GM23338 (cell line): ENCODE measurements at regions not wholly inside any gene's neighbourhood (a gene's known extent, or its start where the extent isn't known, plus 50 kb on each side); places are given as distances from the start of the nearest gene placed in this dataset.

Experiments
- CREB1 ChIP-seq: fragments of 250-450 bp; sonication (Bioruptor Pico); IDR thresholded peaks from 2 replicates; pipeline ENCODE4 v1.5.0; 2020; ENCODE audit warnings: low read depth, mild to moderate bottlenecking, moderate library complexity
- CTCF ChIP-seq, 2 experiments: fragments of 200-600 bp in 1 of 2; sonication (generic) in 1 of 2; conservative IDR thresholded peaks; 2 replicates each; pipeline versions ENCODE4 v1.5.1 to v1.6.1; 2016 to 2017; ENCODE audit warnings: antibody characterized with exemption in 2 of 2, low read depth in 2 of 2, mild to moderate bottlenecking in 2 of 2, moderate library complexity in 1 of 2
- EZH2 ChIP-seq: fragments of 200-600 bp; sonication (generic); IDR thresholded peaks from one replicate; pipeline ENCODE4 v1.8.0; 2017; ENCODE audit warnings: antibody characterized with exemption, mild to moderate bottlenecking, low read depth; ENCODE audit not compliant: unreplicated experiment
- EZH2phosphoT487 ChIP-seq: fragments of 200-600 bp; sonication (generic); IDR thresholded peaks from one replicate; pipeline ENCODE4 v1.8.1; 2018; ENCODE audit warnings: antibody characterized with exemption; ENCODE audit not compliant: unreplicated experiment
- JUNB ChIP-seq: IDR thresholded peaks from one replicate; pipeline ENCODE4 v1.6.1; 2016; ENCODE audit warnings: antibody characterized with exemption; ENCODE audit not compliant: unreplicated experiment
- NANOG ChIP-seq: IDR thresholded peaks from 2 replicates; pipeline ENCODE4 v1.6.1; 2016; ENCODE audit warnings: antibody characterized with exemption, borderline replicate concordance
- POLR2AphosphoS5 ChIP-seq: IDR thresholded peaks from 2 replicates; pipeline ENCODE4 v1.6.1; 2016; ENCODE audit warnings: antibody characterized with exemption, low read depth
- ZNF331 ChIP-seq: fragments of 250-450 bp; sonication (Bioruptor Pico); IDR thresholded peaks from 2 replicates; pipeline ENCODE4 v1.5.0; 2020; ENCODE audit warnings: low read depth, mild to moderate bottlenecking, moderate library complexity

DNA sequence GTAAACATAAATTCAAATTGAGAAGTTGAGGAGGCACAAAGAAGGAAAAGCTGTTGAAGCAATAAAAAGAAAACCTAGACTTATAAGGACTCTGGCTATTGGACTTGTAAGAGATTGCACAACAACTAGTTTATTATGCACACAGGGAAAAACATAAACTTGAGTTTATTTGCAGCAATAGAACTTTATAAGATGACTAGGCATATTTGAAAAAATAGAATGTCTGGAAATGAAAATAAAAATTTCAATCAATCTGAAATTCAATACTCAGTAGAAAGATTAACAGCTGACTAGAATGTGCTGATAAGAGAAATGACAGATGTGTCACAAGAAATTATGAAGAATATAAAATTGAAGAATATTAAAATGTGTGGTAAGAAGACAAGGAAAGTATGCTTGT lies 505.4 kb upstream of the ZP4 start:
- TF ChIP-seq POLR2AphosphoS5 (no peak), CTCF (conservative IDR thresholded peaks at IDR 0.05; ENCODE audit: low read depth in 2 of 2) (no peak), JUNB (no peak), EZH2 (no peak), CREB1 (no peak), EZH2phosphoT487 (no peak), ZNF331 (CRISPR knock-in tag) (no peak), NANOG (no peak)
